Fibroblast of gingiva (primary cell): ENCODE measurements at regions not wholly inside any gene's neighbourhood (a gene's known extent, or its start where the extent isn't known, plus 50 kb on each side); places are given as distances from the start of the nearest gene placed in this dataset.

Source experiments
- DNase-seq: peaks from one replicate; pipeline ENCODE4 v3.0.0-alpha.2; 2011; ENCODE audit warnings: low read depth

DNA sequence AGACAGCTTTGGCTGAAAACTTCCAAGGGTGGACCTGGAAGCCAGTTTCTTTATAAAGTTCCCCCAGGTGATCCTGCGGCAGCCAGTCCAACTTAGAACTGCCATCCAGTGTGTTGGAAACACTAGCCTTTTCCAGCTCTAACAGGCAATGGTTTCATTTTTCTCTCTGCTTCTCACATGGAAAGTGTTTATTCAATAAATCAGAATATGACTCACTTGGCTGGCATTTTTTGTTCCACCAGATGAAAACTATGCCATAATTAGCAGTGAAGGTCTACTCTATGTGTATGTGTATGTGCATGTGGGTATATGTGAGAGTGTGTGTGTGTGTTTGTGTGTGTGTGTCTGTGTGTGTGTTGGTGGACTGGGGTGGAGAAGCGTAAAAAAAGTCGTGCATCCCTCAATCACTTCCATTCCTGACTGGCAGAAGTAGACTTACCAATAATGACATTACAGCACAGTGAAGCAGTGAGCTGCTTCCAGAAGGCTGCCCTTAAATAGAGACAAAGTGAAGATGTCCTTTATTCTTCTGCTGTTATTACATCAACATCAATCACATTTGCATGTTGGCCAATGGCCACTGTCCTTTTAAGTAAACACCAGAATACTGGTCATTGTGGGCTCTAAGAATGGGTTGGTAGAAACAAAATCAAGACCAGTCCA is 90.9 kb upstream of the SETBP1 start:
- DNase-seq, result peak; percentile 73

DNA sequence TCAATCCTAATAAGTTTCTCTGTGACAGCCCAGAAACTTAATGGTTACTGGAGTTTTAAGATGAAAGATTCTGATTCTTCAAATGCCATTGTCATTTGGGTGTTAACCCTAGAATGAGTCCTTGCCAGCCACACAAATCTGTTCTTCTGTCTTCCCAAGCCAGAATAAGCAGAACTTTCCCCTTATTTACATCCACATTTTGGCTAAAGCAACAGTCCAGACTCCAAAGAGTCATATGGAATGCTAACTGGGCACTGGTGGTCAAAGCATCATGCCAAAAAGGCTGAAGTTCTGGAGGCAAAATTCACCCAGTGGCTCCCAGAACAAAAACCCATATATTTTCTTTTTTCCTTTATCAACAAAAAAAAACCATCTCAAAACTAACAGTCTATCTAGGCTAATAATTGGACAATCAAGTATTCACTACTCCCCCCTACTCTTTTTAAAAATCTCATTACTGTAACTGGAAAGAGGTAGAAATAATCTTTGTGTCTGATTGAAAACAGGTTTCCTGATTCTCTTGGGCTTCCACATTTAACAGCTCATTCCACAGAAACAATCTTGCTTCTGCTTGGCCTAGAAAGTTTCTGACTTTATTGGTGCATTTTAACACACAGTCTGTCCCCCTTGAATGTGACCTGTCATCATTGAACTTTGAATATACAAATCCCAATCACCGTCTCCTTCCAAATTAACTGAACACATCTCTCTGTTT is 89.6 kb upstream of the SETBP1 start:
- peak; percentile 66 for DNase-seq

DNA sequence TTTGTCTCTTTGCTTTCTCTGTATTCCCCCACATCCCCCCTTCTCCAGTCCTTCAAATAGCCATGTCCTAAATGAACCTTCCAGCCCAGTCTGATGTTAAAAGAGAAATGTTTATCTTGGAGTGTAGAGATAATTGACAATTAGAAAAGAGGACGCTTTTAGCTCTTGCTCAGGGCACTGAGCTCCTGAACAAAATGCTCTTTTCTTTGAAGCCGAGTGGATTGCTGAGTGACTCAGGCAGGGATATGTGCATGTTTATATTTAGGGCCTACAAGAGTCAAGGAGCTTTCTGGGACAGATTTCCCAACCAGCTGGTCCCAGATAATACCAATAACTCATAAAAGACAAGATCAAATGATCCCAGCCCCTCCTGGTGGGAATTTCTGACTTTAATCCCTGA is 88.0 kb upstream of the SETBP1 start:
- DNase-seq, result peak; percentile 74

DNA sequence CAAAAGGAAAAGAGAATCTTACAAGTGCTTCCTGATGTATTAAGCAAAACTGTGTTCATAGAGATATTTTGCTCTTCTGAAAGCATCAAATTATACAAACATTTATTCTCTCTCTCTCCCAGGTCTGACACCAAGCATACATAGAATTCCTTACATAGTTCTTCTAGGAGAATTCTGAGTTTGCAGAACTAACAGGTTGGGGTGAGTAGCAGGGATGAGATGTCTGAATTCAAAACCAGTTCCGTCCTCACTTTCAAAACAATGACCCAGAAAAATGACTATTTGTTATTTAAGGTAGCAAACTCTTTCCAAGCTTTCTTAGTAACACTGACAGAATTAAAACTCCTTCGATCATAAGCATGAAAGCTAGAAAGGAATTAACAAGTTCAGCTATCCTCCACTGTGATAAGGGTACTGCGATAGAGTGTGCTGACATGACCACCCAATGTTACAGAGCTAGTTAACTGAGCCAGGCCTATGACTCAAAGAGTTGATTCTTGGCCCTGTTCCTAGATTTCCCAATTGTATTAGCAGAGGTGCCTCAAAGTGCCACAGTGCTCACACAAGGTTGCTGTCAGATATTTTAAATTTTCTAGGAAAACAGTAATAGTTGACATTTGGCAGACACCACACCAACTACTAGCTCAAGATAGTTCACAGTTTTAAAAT is 85.8 kb upstream of the SETBP1 start:
- peak; percentile 64 for DNase-seq

DNA sequence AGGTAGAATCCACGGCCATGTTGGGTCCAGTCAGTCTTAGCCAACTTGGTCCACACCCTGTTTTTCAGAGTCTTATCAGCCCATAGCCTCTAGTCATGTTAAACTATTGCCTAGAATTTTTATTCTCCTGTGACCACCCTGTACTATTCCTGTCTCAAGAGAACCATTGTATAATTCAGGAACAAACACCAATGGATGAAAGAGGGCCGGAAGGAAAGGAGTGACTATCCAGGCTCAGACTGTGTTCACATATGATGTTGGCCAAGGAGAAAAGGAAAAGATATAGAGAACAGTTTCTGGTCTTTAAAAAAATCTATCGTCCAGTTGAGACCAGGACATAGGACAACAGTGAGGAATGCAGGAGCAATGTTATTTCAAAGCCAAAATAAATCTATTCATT is 82.9 kb upstream of the SETBP1 start:
- DNase-seq, result no peak

DNA sequence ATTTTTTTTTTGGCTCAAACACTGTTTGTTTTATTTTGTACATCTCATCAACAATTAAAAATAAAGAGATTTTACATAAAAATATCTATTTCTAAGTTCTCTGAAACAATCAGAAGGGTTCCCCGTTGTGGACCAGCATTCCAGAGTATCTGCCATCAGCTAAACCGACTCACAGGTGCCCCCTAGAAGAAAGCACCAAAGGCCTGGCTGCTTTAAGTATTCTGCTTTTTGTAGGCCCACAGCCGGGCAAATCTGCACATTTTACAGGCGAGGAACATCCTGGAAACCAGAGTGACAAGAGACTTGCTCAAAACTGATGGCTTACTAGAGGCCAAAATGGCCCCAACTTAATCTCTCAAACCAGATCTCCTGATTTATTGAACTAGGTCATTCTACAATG is 82.2 kb upstream of the SETBP1 start:
- no peak for DNase-seq

DNA sequence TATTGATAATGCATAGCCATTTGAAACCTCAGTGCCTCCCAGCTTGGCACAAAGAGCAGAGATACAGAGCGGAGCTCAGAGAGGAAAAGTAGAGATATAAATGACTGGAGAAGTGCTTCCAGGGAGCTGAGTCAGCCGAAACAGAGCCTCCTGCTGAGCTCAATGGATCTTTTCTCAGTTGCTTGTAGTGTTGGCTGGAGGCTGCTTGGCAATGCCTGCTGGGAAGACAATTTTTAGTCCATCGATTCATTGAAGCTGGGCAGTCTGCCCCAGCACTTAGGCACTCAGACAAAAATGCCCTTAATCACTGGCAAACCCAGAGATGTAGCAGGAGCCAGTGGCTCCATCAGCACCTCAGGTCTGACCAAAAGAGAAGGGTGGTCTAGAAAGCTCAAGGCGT is 81.3 kb upstream of the SETBP1 start:
- peak; percentile 82 for DNase-seq

DNA sequence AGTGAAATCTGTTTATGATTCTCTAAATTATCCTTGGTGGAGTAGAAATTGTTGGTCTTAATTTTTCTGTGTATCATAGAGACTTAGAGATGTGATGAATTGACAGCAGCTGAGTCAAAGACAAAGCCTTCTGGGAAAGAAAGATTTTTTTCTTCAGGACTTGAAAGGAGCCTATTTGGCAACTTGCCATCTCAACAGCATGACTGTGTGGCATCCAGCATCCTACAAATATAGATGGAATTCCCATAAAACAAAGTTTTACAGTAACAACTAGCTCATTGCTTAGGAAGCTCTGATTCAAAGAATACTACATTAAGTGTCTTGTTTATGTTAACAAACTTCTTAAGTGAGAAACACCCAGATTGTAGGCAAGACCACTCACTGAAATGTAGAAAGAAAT is 79.2 kb upstream of the SETBP1 start:
- DNase-seq, result no peak

DNA sequence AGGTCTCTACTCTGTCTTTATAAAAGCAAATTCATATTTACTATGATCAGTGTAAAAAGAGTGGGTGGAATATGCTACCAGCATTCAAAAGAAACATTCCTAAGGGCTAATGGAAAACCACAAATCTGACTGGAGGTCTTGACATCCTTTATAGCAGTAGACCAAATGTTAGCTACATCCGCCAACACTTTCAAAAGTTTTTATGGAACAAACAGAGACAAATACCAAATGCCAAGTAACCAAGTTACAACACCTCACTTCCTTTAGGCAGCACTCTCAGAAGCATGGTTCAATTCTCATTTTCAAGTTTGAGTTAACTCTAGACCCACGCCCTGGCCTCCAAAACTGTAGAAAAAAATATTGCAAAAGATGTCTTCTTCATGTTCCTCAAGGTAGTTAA is 78.3 kb upstream of the SETBP1 start:
- DNase-seq, result peak; percentile 70

DNA sequence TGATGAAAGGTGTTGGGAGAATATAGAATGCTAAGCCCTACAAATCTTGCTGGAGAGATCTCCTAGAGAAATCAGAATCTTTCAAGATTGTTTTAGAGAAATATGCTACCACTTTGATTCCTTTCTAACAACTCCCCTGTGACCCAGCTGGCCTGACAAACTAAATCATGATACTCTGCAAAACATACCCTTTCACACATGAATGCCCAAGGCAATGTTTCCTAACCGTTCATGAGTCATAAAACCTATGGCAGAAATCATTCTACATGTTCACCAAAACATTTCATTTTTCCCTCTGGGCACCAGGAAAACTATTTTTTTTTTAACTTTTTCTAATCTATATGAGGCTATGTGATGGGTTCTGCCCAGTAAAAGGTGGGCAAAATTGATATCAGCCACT is 77.8 kb upstream of the SETBP1 start:
- peak; percentile 76 for DNase-seq

DNA sequence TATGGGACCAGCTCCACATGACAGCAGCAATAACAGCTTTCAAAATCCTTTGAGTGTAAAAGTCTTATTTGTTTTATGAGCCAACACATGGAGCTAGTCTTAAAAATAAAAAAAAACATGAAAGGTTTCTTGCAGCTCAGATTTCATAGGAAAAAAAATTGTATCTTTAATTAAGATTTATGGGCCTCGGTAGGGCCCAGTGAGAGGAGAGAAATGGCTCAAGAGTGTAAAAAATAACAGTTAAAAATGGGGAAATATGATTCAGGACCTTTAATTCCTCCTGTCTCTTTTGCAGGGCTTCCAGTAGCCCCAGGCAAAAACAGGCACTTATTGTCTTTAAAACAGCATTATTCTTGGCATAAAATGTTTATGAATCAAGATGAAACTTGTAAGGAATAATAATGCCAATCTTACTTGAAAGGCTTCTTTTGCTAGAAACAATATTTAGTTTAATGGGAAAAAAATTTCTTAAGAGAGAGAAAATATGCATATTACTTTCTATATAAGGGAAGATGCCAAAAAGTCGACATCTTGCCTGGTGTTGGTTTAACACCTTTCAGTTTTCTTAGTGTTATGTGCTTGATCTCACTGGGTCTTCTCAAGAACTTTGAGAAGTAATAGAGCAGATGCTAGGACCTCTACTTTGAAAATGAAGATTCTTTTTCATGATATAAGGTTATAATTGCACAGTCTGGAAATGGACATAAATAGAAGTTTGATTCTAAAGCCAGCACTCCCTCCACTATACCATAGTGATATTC is 71.3 kb upstream of the SETBP1 start:
- no peak for DNase-seq

DNA sequence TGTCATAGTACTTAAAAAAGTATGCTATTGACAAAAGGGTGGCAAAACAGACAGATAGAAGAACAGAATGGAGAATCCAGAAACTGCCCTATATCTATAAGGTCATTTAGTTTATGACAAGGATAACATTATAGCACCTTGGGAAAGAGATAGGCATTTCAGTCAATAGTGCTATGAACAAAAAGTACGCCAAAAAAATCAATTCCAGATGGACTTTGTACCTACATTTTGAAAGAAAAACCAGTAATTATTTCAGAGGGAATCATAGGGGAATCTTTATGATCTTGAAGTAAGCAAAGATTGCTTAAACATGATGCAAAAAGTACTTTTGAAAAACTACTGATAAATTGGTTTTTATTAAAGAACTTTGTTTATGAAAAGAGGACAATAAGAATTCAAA is 59.9 kb upstream of the SETBP1 start:
- no peak for DNase-seq

DNA sequence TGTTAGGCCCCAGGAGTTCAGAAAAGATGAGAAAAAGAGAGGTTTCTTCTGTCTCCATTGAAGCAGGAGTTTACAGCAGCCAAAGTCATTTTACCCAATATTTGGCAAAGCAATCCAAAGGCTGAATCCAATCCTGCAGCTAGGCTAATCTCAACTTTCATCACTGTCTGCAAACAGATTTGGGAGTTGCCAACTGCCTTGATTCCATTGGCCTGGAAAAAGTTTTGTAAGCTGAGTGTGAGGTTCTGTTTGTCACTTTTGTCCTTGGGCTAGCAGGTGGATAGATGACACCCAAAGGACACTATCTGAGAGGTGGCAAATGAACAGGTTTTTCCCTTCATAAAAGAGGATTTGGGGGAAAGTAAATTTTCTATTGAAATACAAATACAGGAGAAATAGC is 56.6 kb upstream of the SETBP1 start:
- no peak for DNase-seq

DNA sequence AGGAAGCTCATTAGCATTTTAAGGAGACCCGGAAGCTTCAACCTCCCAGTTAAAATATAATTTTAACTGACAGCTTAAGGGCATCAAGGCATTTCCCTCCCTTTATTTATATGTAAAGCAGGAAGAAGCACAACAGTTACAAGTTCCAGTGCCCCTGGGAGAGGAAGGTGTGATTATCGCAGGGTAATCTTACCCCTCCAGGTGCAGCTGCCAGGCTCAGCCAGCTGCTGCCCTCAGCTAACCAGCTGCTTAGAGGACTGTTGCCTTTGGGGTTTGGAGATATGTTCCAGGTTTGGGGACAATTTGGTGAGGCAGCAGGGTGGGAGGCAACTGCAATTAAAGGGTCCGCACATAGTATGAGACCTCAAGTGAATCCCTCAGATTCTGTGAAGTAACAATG is 55.3 kb upstream of the SETBP1 start:
- DNase-seq, result no peak

DNA sequence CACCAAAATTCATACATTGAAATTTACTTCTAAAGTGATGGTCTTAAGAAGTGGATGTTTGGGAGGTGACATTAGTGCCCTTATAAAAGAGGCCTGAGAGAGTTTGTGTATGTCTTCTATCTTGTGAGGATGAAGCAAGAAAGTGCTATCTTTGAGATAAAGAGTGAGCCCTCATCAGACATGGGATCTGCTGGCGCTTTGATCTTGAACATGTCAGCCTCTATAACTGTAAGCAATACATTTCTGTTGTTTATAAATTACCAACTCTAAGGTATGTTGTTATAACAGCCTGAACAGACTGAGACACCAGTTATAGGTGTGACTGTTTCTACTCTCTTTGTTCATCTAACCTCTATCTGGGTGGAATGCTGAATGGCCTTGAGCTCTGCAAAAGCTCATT is 54.5 kb upstream of the SETBP1 start:
- DNase-seq, result no peak

DNA sequence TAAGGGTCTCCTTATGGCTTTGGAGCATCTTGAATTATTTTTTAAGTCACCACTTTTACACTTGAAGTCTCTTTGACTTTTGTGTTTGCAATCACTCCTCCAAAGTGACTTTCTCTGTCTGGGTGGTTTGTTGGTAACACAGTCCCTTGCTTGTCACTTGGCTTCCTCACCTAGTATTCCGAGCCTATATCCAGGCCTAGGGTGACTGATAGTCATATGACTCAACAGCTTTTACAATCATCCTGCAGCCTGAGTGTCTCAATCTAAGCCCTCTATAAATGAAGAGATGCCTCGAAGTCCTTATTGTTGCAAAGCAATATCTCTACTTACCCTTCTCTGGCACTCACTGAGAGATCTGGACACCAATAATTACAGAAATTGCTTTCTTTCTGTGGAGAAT is 53.9 kb upstream of the SETBP1 start:
- no peak for DNase-seq

DNA sequence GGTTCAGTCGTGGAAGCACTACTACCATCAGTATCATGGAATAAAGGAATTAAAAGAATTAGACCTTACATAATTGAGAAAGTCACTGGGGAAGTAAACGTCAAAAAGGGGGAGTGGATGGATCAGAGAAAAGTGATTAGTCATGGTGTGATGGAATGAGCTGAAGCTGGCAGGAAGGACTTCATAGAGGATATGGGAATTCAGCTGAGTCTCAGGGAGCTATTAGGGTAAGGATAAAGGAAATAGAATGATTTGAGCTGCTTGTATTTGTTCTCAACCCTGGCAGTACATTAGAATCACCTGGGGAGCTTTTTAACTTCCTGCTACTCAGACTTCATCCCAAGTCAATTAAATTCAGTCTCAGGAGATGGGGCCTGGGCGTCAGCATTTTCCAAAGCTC is 53.4 kb upstream of the SETBP1 start:
- peak; percentile 50 for DNase-seq

DNA sequence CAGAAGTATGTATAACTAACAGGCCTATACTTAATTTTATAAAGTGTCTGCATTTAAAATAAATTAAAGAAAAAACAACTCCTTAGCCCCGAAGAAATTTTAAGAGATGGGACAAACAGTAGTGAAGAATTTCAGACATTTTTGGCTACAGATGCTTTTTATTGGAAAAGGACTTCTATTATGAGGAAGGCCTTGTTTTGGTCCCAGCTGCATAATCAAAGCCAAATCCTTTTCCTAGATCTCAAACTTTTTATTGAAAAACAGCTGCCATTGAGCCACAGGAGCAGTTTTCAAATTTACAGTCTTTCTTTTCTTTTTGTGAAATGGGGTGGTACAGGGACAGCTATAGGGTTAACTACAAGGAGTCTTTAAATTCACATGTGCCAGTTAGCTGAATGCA is 51.3 kb upstream of the SETBP1 start:
- no peak for DNase-seq

DNA sequence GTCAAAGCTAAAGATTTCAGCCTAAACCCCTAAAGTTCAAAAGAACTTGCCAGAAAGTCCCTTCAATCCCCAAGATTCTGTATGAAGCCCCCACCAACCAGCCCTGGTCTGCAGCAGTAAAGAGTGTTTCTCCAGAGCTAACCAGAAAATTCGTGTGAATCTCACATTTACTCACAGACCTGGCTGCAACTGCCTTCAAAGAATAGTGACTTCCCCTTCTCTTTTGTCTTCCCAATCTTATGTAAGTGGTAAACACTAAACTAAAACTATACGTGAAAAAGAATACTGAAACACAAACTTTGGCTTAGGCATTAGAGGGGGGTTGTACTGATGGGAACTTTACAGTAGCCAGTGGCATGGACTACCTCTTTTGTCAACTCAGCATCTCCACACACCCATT is 50.6 kb upstream of the SETBP1 start:
- DNase-seq, result no peak
